GM18502 (cell line): ENCODE measurements at regions not wholly inside any gene's neighbourhood (a gene's known extent, or its start where the extent isn't known, plus 50 kb on each side); places are given as distances from the start of the nearest gene placed in this dataset.
"Not testable (repeated sequence)": the region's sequence is repeated elsewhere in the genome, so short reads cannot be mapped to it uniquely, and the experiment has no call there.

ENCODE experiments used
- ATAC-seq: cut with Tn5 transposase; IDR thresholded peaks from one replicate; pipeline ENCODE4 v1.9.1; 2021; ENCODE audit warnings: mild to moderate bottlenecking; ENCODE audit not compliant: unreplicated experiment, poor library complexity

DNA sequence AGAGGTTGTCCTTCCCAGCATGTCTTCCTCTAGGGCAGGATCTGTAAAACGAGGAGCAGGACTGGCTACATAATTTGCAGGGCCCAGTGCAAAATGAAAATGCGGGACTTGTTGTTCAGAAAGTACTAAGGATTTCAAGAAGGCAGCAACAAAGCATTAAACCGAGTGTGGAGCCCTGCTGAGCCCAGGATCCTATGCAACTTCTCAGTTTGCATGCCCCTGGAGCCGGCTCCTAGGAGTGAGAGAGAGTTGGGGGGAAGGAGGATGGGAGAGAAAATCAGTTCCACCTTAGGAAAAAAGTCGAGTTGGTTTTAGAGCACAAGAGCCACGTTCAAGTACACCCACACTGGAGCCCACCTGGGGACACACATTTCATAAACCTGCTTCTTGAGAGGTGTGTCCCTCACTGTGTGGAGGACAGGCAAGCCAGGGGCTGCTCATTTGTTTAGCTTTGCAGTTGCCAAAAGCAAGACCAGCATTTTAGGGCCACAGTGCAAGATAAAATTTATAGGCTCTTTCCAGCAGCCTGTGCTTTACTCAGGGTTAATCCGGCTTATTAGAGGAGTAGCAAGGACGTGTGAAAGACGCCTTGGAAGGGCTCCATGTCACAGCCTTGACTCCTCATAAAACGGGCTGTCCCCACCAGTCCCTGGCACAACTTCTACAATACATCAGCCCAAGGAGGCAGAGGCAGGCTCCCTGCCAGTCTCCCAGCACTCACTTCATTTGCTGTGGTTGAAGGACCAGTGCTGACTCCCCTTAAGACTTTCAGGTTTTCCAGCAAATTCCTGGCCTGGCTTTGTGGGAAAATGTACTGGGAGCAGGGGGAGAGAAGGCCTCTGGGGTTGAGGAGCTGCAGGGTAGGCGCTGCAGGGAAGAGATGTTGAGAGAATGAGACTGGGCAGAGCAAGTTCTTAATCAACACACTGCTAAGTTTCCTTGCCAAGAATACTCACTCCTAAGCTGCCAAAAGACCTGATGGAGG, 159.7 kb upstream of the SEMA6A start:
- no peak for ATAC-seq

DNA sequence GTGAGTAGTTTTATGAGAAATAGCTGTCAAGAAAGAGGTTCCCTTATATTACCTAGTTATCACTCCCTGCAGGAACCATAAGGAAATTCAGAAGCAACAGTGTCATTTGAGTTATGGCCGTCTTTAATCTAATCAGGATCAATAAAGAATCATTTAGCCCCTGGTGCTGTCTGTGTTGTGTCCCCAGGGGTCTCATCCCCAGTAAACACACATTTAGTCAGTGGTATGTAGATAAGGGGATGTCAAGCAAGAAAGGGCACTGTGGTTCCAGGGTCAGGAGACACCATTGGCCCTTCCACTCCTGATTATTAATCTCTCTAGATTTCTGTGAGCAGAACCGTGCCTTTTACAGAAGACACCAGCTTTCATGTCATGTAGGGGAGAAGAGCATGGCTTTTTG, 158.0 kb upstream of the SEMA6A start:
- ATAC-seq = no peak

DNA sequence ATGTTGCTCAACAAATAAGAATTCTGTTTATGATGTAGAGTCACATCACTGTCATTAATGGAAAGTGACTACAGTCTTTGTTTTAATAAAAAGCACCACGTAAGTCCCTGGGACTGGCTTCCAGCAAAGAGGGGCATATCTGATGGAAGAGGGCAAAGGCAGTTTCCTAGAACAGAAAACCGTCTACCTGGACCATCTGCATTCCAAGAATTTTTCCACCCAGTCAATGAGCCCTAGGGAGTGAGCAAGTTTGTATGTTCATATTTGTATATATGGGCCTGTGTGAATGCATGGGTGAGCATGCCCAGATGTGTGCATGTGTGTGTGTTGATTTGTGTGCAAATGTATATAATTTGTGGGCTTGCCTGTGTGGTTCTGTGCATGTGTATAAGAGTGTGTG, 156.8 kb upstream of the SEMA6A start:
- no peak for ATAC-seq

DNA sequence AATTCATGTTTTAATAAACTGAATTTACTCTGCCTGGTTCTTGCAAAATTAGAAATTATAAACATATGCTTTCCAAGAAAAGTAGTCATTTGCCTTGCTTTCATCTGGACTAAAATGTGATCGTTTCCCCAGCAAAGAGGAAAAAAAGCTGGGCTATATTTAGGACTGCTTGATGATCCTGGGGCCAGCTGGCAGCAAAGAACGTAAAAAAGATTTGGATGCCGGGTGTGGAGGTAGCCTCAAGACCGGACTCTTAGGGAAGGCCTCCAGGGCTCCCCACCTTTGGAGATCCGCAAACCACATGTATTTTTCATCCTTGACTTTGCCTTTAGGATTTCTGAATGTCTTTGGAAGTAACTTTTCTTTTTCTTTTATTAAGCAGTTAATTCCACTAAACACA, 156.1 kb upstream of the SEMA6A start:
- ATAC-seq = no peak

DNA sequence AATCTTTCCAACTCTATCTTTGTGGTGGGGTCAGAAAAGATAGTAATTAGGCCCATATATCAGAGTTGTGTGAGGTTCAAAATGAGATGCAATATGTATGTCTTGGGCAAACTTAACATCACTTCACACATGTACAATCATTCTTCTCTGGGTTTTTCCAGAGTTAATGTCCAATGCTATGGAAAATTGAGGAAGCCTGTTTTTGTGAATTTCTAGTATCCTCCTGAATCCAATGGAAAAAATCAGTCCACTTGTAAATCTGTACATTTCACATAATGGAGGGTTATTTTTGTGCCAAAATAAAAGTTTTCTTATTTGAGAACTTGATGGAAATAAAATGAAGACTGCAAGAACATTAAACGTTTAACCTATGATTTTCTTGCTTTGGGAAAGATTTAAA, 155.6 kb upstream of the SEMA6A start:
- no peak for ATAC-seq

DNA sequence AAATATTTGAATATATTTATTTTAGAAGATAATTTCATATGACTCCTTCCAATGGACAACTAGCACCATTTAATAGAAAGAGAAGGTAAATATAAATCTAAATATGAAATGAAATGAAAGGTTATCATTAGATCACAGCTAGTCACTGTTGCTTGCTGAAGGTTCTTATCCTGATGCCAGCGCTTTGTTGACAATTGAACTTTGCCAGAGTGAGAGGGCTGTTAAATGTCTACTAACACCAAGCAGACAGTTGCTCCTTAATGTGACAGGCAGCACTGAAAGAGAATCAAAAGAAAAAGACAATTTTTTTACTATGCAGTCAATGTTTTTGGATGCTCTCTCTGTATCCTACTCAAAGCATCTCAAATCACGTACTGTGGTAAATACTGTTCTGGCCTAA, 152.6 kb upstream of the SEMA6A start:
- no peak for ATAC-seq

DNA sequence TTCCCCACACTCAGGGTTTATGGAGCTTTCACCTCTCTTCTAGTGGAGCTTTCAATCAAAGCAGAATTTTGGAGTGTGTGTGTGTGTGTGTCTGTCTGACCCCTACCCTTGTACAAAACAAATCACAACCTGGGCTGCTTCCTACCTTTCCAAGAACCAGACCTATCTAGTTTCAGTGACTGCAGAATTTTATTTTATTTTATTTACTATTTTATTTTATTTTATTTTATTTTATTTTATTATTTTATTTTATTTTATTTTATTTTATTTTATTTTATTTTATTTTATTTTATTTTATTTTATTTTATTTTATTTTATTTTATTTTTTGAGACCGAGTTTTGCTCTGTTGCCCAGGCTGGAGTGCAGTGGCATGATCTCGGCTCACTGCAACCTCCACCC, 151.6 kb upstream of the SEMA6A start:
- not testable (repeated sequence) for ATAC-seq

DNA sequence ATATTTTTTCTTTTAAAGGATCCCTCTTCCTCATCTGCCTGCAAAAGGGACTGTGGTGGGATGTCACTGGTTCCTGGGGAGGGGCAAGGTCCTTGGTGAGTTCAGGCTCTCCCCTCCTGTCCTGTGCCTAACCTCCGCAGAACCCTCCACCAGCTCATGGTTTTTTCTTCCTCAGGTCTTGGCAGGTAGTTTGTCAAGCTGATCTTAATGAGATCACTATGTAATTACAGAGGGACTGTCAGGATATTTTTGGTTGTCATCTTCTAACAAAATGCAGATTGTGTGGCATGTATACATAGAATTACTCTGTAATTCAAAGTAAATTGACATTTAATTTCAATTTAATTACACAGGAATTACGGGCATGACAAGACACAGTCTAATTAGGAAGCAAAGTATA, 150.3 kb upstream of the SEMA6A start:
- ATAC-seq = no peak

DNA sequence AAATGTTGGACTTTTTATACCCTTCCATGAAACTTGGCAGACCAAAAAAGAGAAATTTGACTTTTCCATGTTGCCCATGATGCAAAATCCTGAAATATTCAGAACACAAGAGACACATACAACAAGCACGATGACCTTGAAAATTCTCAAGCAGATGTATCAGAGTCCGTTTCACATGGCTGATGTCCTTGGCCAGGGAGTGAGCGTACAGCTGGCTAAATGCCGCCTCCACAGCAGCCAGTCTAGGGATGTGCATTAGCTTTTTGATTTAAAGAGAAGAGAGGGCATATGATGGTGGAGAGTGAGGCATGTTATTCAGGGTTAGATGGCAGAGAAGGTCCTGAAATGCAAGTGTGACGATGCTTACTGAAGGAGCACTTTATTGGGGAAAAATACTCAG, 148.0 kb upstream of the SEMA6A start:
- no peak for ATAC-seq

DNA sequence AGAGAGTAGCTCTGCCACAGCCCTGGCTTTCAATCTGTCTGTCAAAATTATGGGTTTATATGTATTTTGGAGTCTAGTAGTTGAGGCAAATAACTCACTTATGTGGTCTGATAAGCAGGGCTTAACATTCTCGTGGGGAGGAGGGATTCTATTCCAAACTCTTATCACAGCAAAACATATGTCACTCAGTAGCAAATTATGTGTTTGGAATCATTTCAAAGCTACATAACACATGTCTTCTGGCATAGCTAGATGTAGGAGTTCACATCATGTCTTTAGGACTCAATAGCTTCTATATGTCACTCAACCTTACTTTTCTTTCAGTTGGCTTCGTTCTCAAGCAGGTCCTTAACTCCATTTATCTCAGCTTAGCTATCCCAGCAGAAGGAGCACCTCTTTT, 144.5 kb upstream of the SEMA6A start:
- no peak for ATAC-seq

DNA sequence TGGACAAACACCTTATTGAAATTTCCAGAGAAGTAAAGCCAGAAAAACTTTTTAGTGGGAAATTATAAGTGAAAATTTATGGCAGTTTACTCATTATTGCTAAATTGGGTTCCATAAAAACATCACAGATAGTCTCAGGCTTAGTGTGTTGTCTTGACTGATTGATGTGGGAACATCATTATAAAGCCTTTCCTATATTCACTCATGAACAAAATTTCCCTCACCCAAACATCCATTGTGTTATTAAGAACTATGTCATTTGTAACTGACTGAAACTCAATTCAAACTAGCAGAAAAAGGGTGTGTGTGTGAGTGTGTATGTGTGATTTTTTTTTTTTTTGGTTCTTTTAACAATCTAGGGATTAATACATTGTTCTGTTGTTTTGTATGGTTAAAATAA, 143.7 kb upstream of the SEMA6A start:
- ATAC-seq = no peak

DNA sequence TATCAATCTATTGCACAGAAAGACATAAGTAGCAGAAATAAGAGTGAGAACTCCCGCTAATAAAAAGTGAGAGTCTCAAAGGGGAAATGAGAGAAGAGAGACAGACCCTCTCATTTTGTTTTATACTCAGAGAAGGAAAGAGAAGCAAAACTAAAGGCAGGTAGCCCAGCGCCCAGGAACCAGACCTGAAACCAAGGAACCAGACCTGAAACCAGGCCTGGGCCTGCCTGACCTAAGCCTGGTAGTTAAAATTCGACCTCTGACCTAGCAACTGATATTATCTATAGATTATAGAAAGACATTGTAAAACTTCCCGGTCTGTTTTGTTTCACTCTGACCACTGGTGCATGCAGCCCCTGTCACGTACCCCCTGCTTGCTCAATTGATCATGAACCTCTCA, 134.5 kb upstream of the SEMA6A start:
- peak; percentile 46 for ATAC-seq

DNA sequence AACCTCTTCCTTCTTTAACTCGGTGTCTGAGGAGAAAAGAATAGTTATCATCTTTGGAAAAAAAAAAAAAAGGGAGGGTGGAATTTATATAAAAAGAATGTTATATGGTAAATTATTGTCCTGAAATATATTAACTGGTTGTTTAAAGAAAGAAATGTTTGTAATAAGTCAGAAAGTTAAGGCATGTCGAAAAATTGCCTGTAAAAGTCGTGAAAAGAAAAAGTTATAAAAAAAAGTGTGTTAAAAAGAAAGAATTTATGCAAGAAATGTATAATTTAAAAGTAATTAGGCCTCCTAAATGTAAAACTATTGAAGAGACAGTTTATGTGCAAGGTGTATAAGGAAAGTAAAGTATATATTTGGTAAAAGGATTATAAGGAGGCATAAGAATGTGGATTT, 130.5 kb upstream of the SEMA6A start:
- ATAC-seq = not testable (repeated sequence)

DNA sequence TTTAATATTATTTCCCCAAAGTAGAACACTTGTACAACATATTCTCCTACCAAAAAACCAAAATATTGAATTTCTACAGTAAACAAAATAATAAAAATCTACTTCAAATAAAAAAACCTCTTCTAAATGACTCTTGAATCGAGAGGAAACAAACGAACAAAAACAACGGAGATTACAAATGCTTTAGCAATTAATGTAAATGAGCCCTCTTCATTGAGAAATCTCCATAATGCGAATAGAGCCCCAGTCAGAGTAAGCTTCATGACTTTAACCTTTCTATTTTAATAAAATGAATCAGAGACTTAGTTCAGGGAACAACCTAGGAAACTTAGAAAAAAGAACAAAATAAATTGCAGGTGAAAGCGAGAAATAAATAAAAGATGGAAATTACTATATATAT, 129.3 kb upstream of the SEMA6A start:
- no peak for ATAC-seq

DNA sequence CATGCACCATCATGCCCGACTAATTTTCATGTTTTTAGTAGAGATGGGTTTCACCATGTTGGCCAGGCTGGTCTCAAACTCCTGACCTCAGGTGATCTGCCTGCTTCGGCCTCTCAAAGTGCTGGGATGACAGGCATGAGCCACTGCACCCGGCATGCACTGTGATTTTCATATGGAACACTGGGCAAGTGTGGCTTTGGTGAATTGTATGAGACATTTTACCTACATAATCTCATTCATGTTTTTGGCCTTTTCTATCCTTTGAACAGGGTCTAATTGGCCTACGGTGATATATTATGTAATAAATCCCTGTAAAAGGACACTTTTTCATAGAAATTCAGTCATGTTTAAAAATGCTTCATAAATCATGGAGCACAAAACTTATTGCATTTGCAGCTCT, 128.7 kb upstream of the SEMA6A start:
- ATAC-seq = no peak

DNA sequence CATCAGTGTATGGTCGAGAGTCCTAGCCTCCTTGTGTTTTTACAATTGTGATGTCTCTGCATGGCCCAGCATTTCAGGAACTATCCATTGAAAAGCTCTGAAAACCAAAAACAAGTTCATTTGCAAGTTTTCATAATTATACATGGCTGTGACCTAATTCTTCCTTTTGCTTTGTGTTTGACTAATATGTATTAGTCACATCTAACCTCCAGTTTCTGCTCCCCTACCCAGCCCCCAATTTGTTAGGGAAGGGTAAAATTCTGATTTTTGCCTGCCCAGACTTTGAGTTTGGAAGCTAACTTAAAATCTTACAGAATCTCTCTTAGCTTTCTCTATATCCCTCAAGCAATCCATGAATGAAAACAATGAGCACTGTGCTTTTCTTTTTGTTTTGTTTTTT, 128.2 kb upstream of the SEMA6A start:
- ATAC-seq = peak; percentile 47

DNA sequence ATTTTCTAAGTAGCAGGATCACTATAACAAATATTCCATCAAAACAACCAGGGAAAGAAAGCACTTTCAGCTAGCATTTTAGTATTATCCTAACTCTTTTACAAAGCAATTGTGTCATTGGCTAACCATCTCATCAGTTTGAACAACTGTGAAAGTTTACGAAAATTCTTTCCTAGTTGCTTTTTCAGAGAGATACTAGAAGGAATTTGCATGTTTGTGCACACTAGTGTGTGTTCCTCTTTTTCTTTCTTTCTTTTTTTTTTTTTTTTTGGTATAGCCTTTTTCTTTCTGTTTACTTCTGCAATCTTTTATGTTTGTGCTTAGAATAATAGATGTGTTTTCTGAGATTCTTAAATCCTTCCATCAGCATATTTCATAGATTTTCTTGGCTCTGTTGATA, 124.7 kb upstream of the SEMA6A start:
- peak; percentile 36 for ATAC-seq

DNA sequence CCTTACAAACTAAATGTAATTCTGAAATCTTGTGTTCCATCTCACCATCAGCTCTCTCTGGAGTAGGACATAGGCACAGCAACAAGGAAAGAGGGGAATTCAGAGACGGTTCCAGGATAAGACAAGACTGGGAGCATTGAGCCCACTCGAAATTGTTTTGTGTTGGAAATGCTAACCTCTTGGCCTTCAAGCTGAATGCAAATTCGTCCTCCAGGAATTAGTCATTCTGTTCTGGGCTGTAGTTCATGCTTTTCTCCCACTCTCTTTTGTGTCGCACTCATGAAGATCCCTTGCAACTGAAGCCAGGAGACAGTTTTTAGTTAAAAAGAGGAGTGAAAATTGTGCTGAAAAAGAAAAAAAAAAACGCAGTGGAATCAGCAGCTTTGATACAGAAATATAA, 121.7 kb upstream of the SEMA6A start:
- ATAC-seq = peak; percentile 76

DNA sequence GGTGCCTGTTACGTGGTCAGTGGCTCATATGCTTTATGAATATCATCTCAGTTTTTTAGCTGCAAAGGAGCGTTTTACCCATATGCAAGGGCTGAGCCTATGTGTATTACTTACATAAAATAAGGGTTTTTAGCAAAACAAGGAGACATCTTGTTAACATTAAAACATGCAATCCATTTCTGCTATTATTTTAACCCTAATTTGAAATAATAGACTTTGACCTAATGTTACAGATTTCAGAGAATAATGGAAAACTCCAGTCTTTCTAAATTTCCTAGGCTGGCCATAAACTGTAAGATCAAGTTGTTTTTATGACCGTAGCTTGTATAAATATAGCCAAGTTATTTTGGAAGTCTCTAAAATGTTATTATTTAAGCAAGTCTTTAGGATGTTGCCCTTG, 121.1 kb upstream of the SEMA6A start:
- no peak for ATAC-seq

DNA sequence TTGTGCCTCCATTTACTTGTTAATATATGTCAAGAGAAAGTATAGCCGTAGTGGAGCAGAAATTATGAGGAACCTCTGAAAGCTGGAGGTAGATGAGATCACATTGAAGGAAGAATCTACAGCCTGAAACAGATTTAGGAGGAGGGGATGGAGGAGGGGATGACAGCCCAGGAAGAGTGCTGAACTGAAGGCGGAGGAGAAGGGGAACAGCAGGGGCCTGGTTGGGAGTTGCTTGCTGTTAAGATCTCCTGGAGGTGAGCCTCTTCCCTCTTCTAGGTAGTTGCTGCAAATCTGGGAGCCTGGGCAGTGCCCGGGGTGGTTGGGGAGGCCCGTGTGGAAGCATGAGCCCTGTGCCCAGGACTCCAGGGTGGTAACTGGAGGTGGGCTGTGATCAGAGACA, 111.8 kb upstream of the SEMA6A start:
- ATAC-seq = no peak

DNA sequence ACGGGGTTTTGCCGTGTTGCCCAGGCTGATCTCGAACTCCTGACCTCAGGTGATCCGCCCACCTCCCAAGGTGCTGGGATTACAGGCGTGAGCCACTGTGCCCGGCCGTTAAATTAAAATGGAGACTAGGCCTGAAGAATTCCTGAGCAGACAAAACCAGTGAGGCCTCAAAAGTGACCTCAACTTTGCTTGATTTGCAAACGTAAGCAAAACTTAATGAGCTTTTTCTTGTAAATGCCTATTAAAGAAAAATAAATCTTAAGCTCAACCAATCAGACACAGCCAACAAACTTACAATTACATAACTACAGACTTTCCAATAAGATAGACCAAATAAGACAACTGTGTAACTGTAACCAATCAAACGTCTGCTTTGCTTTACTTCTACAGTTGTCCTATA, 111.3 kb upstream of the SEMA6A start:
- no peak for ATAC-seq

DNA sequence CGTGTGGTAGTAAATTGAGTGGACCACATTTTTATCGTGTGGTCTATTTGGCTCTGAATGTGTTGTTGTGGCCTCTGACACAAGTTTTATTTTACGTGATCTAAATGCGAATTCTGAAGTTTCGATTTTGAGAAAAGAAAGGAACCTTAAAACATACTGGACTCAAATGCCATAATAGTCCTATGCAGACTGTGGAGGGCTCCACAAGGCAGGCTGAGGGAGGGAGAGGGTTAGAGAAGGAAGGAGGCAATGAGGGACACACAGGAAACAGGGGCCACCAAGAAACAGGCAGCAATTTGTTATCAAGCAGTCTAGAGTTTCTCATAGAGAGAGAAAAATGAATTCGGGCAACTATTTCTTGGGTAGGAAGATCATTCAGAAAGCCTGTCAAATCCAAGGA, 110.4 kb upstream of the SEMA6A start:
- ATAC-seq = no peak
